ENCODE measurements at regions not wholly inside any gene's neighbourhood (a gene's known extent, or its start where the extent isn't known, plus 50 kb on each side); places are given as distances from the start of the nearest gene placed in this dataset.
"Not testable (repeated sequence)": the region's sequence is repeated elsewhere in the genome, so short reads cannot be mapped to it uniquely, and the experiment has no call there.

GRCh38 chr3:182431972-182432371 is 361.3 kb upstream of the ATP11B start:
- no CpG with 5 or more reads among the region's 6 CpGs for WGBS (ENCODE audit: extremely low coverage, insufficient coverage, insufficient read length)
- not testable (repeated sequence) for H4K91ac ChIP-seq (ENCODE audit: low read depth, low read length); H4K8ac ChIP-seq (ENCODE audit: low read depth, low read length); H3K4me1 ChIP-seq (ENCODE audit: control insufficient read depth in 1 of 2, insufficient read depth in 2 of 2, low read length in 2 of 2); H2AK5ac ChIP-seq (ENCODE audit: low read length); H3K79me2 ChIP-seq (ENCODE audit: control insufficient read depth, insufficient read depth, low read length, poor library complexity); H3K18ac ChIP-seq (ENCODE audit: low read length); H3K4ac ChIP-seq (ENCODE audit: low read depth, low read length); H3K9ac ChIP-seq (ENCODE audit: low read length); H3K9me3 ChIP-seq (ENCODE audit: insufficient read depth, low read depth, low read length); H3K4me2 ChIP-seq (ENCODE audit: low read length); H3K27me3 ChIP-seq (ENCODE audit: insufficient read depth, low read length); H2BK120ac ChIP-seq (ENCODE audit: insufficient read depth, low read length, poor library complexity); H3K4me3 ChIP-seq (ENCODE audit: low read depth, low read length); H3K36me3 ChIP-seq (ENCODE audit: control insufficient read depth in 1 of 2, insufficient read depth in 2 of 2, low read length in 2 of 2); H2BK12ac ChIP-seq (ENCODE audit: low read length); H4K12ac ChIP-seq (ENCODE audit: low read depth, low read length); H3K27ac ChIP-seq (ENCODE audit: low read depth, low read length); H3K23ac ChIP-seq (ENCODE audit: low read length); H3K79me1 ChIP-seq (ENCODE audit: low read length); H2BK5ac ChIP-seq (ENCODE audit: low read depth, low read length, poor library complexity); DNase-seq; H3K14ac ChIP-seq (ENCODE audit: low read length); H2AFZ ChIP-seq (ENCODE audit: insufficient read depth, low read length, poor library complexity)

- no peak overlapping the region for H3K9ac ChIP-seq (ENCODE audit: low read length)
- H2AFZ ChIP-seq (ENCODE audit: insufficient read depth, low read length, poor library complexity) = no peak overlapping the region
- H3K79me1 ChIP-seq (ENCODE audit: low read length) = no peaks in the 10 kb centered on the region
- H3K4ac ChIP-seq (ENCODE audit: low read depth, low read length) = no peak overlapping the region
- no CpG with 5 or more reads among the region's 1 CpG for WGBS (ENCODE audit: extremely low coverage, insufficient coverage, insufficient read length)
- H3K27me3 ChIP-seq (ENCODE audit: insufficient read depth, low read length) = no peaks in the 10 kb centered on the region
- no peak overlapping the region for H3K4me2 ChIP-seq (ENCODE audit: low read length)
- H3K18ac ChIP-seq (ENCODE audit: low read length) = no peak overlapping the region
- no peak overlapping the region for H3K14ac ChIP-seq (ENCODE audit: low read length)
- H3K4me1 ChIP-seq (ENCODE audit: control insufficient read depth in 1 of 2, insufficient read depth in 2 of 2, low read length in 2 of 2) = no peaks in the 10 kb centered on the region
- H3K9me3 ChIP-seq (ENCODE audit: insufficient read depth, low read depth, low read length) = no peaks in the 10 kb centered on the region
- no peak overlapping the region for H2BK5ac ChIP-seq (ENCODE audit: low read depth, low read length, poor library complexity)
- H2BK12ac ChIP-seq (ENCODE audit: low read length) = no peak overlapping the region
- no peak overlapping the region for H4K8ac ChIP-seq (ENCODE audit: low read depth, low read length)
- H4K91ac ChIP-seq (ENCODE audit: low read depth, low read length) = no peak overlapping the region
- H2AK5ac ChIP-seq (ENCODE audit: low read length) = no peak overlapping the region
- H3K27ac ChIP-seq (ENCODE audit: low read depth, low read length) = no peak overlapping the region
- H2BK120ac ChIP-seq (ENCODE audit: insufficient read depth, low read length, poor library complexity) = no peak overlapping the region
- no peak overlapping the region for H3K4me3 ChIP-seq (ENCODE audit: low read depth, low read length)
- no peak overlapping the region for H4K12ac ChIP-seq (ENCODE audit: low read depth, low read length)
- H3K23ac ChIP-seq (ENCODE audit: low read length) = no peak overlapping the region
- no peaks in the 10 kb centered on the region for H3K79me2 ChIP-seq (ENCODE audit: control insufficient read depth, insufficient read depth, low read length, poor library complexity)
- no peaks in the 10 kb centered on the region for H3K36me3 ChIP-seq (ENCODE audit: control insufficient read depth in 1 of 2, insufficient read depth in 2 of 2, low read length in 2 of 2)
- no peak for DNase-seq
Measured at GRCh38 chr3:182435860-182436259, 357.4 kb upstream of the ATP11B start.

DNA sequence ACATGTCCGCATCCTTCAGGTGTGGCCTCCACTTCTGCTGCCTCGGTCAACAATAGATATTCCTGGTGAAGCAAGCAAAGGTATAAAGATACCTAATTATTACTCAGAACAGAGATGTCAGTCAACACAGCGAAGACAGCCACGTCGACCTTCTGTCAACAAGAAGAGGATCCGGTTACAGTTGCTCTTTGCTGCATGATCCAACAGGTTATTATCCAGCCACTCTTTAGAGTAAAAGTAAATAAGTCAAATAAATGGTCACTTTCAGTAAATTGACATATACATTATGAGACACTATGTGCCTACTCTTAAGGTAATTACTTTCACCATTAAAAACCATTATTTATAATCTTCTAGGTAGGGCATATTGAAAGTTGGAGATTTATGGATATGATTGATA is 356.8 kb upstream of the ATP11B start:
- no peak overlapping the region for H4K8ac ChIP-seq (ENCODE audit: low read depth, low read length)
- H3K9me3 ChIP-seq (ENCODE audit: insufficient read depth, low read depth, low read length) = no peaks in the 10 kb centered on the region
- H3K79me1 ChIP-seq (ENCODE audit: low read length) = no peaks in the 10 kb centered on the region

GRCh38 chr3:182438398-182438797 is 354.9 kb upstream of the ATP11B start:
- Histone ChIP-seq H3K9ac (ENCODE audit: low read length) (no peak overlapping the region), H3K4me3 (ENCODE audit: low read depth, low read length) (no peak overlapping the region), H3K23ac (ENCODE audit: low read length) (no peak overlapping the region), H3K79me1 (ENCODE audit: low read length) (no peaks in the 10 kb centered on the region), H2BK5ac (ENCODE audit: low read depth, low read length, poor library complexity) (no peak overlapping the region), H3K18ac (ENCODE audit: low read length) (no peak overlapping the region), H3K9me3 (ENCODE audit: insufficient read depth, low read depth, low read length) (no peaks in the 10 kb centered on the region), H4K91ac (ENCODE audit: low read depth, low read length) (no peak overlapping the region), H3K14ac (ENCODE audit: low read length) (no peak overlapping the region), H2BK120ac (ENCODE audit: insufficient read depth, low read length, poor library complexity) (no peak overlapping the region), H2AFZ (ENCODE audit: insufficient read depth, low read length, poor library complexity) (no peak overlapping the region), H3K4me2 (ENCODE audit: low read length) (no peak overlapping the region), H4K8ac (ENCODE audit: low read depth, low read length) (no peak overlapping the region), H2AK5ac (ENCODE audit: low read length) (no peak overlapping the region), H3K4ac (ENCODE audit: low read depth, low read length) (no peak overlapping the region), H3K36me3 (ENCODE audit: control insufficient read depth in 1 of 2, insufficient read depth in 2 of 2, low read length in 2 of 2) (no peaks in the 10 kb centered on the region), H4K12ac (ENCODE audit: low read depth, low read length) (no peak overlapping the region), H3K27ac (ENCODE audit: low read depth, low read length) (no peak overlapping the region), H3K4me1 (ENCODE audit: control insufficient read depth in 1 of 2, insufficient read depth in 2 of 2, low read length in 2 of 2) (no peaks in the 10 kb centered on the region), H3K79me2 (ENCODE audit: control insufficient read depth, insufficient read depth, low read length, poor library complexity) (no peaks in the 10 kb centered on the region), H3K27me3 (ENCODE audit: insufficient read depth, low read length) (no peaks in the 10 kb centered on the region), H2BK12ac (ENCODE audit: low read length) (no peak overlapping the region)
- no peak for DNase-seq
- WGBS (ENCODE audit: extremely low coverage, insufficient coverage, insufficient read length) = no CpG with 5 or more reads among the region's 1 CpG

More for the DNA sequence above, 356.8 kb upstream of the ATP11B start:
- Histone ChIP-seq H2BK5ac (ENCODE audit: low read depth, low read length, poor library complexity) (no peak overlapping the region), H3K4ac (ENCODE audit: low read depth, low read length) (no peak overlapping the region), H3K4me3 (ENCODE audit: low read depth, low read length) (no peak overlapping the region), H3K27me3 (ENCODE audit: insufficient read depth, low read length) (no peaks in the 10 kb centered on the region), H4K12ac (ENCODE audit: low read depth, low read length) (no peak overlapping the region), H2BK12ac (ENCODE audit: low read length) (no peak overlapping the region), H3K4me1 (ENCODE audit: control insufficient read depth in 1 of 2, insufficient read depth in 2 of 2, low read length in 2 of 2) (no peaks in the 10 kb centered on the region), H3K14ac (ENCODE audit: low read length) (no peak overlapping the region), H2BK120ac (ENCODE audit: insufficient read depth, low read length, poor library complexity) (no peak overlapping the region), H4K91ac (ENCODE audit: low read depth, low read length) (no peak overlapping the region), H3K18ac (ENCODE audit: low read length) (no peak overlapping the region), H3K9ac (ENCODE audit: low read length) (no peak overlapping the region), H3K23ac (ENCODE audit: low read length) (no peak overlapping the region), H3K4me2 (ENCODE audit: low read length) (no peak overlapping the region), H2AK5ac (ENCODE audit: low read length) (no peak overlapping the region), H3K27ac (ENCODE audit: low read depth, low read length) (no peak overlapping the region), H3K36me3 (ENCODE audit: control insufficient read depth in 1 of 2, insufficient read depth in 2 of 2, low read length in 2 of 2) (no peaks in the 10 kb centered on the region), H3K79me2 (ENCODE audit: control insufficient read depth, insufficient read depth, low read length, poor library complexity) (no peaks in the 10 kb centered on the region), H2AFZ (ENCODE audit: insufficient read depth, low read length, poor library complexity) (no peak overlapping the region)
- no CpG with 5 or more reads among the region's 6 CpGs for WGBS (ENCODE audit: extremely low coverage, insufficient coverage, insufficient read length)
- DNase-seq = no peak
